HG02798 (cell line): ENCODE measurements at regions not wholly inside any gene's neighbourhood (a gene's known extent, or its start where the extent isn't known, plus 50 kb on each side); places are given as distances from the start of the nearest gene placed in this dataset.

Experiments used
- ATAC-seq: cut with Tn5 transposase; IDR thresholded peaks from one replicate; pipeline ENCODE4 v1.9.1; 2021; ENCODE audit warnings: mild to moderate bottlenecking; ENCODE audit not compliant: unreplicated experiment, poor library complexity

GRCh38 chr16:72536723-72537435, 364.9 kb upstream of the PMFBP1 start:
- ATAC-seq: no peak

GRCh38 chr16:72532906-72533410, 361.0 kb upstream of the PMFBP1 start:
- no peak for ATAC-seq

- no peak for ATAC-seq
Measured at GRCh38 chr16:72530434-72530833, 358.5 kb upstream of the PMFBP1 start.

- no peak for ATAC-seq
Measured at GRCh38 chr16:72523087-72523486, 351.1 kb upstream of the PMFBP1 start.

- ATAC-seq: no peak
Measured at GRCh38 chr16:72517154-72517553, 345.2 kb upstream of the PMFBP1 start.

- ATAC-seq: no peak
Measured at GRCh38 chr16:72511171-72511570, 339.2 kb upstream of the PMFBP1 start.

GRCh38 chr16:72508191-72508590, 336.2 kb upstream of the PMFBP1 start:
- no peak for ATAC-seq

GRCh38 chr16:72502594-72503005, 330.6 kb upstream of the PMFBP1 start:
- no peak for ATAC-seq

GRCh38 chr16:72501739-72502593, 330.0 kb upstream of the PMFBP1 start:
- ATAC-seq: peak; percentile 78

- ATAC-seq: no peak
Measured at GRCh38 chr16:72500545-72500944, 328.6 kb upstream of the PMFBP1 start.

GRCh38 chr16:72493716-72494415, 321.9 kb upstream of the PMFBP1 start:
- no peak for ATAC-seq

GRCh38 chr16:72487283-72487682, 315.3 kb upstream of the PMFBP1 start:
- ATAC-seq: no peak

GRCh38 chr16:72482695-72483094, 310.7 kb upstream of the PMFBP1 start:
- ATAC-seq: no peak

GRCh38 chr16:72481419-72481818, 309.5 kb upstream of the PMFBP1 start:
- no peak for ATAC-seq

GRCh38 chr16:72480911-72481310, 309.0 kb upstream of the PMFBP1 start:
- no peak for ATAC-seq

GRCh38 chr16:72475688-72476087, 303.7 kb upstream of the PMFBP1 start:
- no peak for ATAC-seq

- ATAC-seq: peak; percentile 36
Measured at GRCh38 chr16:72474501-72475123, 302.7 kb upstream of the PMFBP1 start.

GRCh38 chr16:72473631-72474030, 301.7 kb upstream of the PMFBP1 start:
- ATAC-seq: no peak

GRCh38 chr16:72471317-72471924, 299.5 kb upstream of the PMFBP1 start:
- no peak for ATAC-seq

- no peak for ATAC-seq
Measured at GRCh38 chr16:72470541-72470940, 298.6 kb upstream of the PMFBP1 start.
